ENCODE measurements at regions not wholly inside any gene's neighbourhood (a gene's known extent, or its start where the extent isn't known, plus 50 kb on each side); places are given as distances from the start of the nearest gene placed in this dataset.

DNA sequence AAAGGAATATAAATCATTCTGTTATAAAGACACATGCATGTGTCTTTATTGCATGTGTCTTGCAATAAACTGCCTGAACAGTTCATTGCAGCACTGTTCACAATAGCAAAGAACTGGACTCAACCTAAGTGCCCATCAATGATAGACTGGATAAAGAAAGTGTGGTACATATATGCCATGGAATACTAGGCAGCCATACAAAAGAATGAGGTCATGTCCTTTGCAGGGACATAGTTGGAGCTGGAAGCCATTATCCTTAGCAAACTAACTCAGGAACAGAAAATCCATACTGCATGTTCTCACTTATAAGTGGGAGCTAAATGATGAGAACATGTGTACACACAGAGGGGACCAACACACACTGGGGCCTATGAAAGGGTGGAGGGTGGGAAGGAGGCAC lies 63.7 kb upstream of the CHD1 start:
- no peak for DNase-seq

DNA sequence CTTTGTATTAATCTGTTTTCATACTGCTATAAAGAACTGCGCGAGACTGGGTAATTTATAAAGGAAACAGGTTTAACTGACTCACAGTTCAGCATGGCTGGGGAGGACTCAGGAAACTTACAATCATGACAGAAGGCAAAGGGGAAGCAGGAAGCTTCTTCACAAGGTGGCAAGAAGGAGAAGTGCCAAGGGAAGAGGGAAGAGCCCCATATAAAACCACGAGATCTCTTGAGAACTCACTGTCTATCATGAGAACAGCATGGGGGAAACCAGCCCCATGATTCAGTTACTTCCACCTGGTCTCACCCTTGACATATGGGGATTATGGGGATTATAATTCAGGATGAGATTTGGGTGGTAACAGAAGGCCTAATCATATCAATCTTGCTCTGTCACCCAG lies 60.9 kb upstream of the CHD1 start:
- DNase-seq: no peak

DNA sequence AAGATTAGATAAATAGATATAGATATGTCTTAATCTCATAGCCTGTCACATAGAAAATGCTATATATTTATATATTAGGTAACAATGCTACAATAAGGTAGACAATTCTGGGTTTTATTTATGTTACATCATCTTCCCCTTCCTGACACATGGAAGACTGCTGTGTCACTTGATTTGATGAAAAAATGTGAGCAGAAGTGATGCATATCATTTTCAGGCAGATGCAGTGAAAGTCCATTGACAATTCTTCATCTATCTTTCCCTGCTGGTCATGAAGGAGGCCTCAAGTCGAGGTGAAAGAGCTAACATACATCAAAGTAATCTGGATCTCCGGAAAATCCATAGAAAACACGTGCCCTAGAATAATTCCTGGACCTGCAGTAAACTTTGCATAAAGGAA lies 57.8 kb upstream of the CHD1 start:
- DNase-seq: no peak

DNA sequence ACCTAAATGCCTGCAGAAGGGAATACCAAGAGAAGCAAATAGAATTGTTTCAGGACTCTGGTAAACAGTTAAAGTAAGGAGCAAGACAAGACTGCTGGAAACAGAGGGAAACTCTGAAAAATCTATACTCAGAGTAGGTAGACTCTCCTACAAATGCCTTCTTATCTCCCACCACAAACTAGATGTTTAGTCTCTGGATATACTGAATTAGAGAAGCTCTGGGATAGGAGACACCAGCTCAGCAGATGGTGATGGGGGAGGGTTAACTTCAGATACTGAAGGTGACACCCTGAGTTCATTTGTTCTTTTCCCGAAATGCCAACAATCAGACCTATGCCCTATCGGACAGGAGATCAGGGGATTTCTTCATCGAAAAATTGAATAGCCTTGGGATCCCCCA lies 54.1 kb upstream of the CHD1 start:
- no peak for DNase-seq

Data from NCI-H2029 (cell line).